HG03565 (cell line): ENCODE measurements at regions not wholly inside any gene's neighbourhood (a gene's known extent, or its start where the extent isn't known, plus 50 kb on each side); places are given as distances from the start of the nearest gene placed in this dataset.
"Not testable (repeated sequence)": the region's sequence is repeated elsewhere in the genome, so short reads cannot be mapped to it uniquely, and the experiment has no call there.

ENCODE experiments used
- ATAC-seq: cut with Tn5 transposase; IDR thresholded peaks from one replicate; pipeline ENCODE4 v1.9.1; 2021; ENCODE audit warnings: mild to moderate bottlenecking, moderate library complexity; ENCODE audit not compliant: unreplicated experiment

DNA sequence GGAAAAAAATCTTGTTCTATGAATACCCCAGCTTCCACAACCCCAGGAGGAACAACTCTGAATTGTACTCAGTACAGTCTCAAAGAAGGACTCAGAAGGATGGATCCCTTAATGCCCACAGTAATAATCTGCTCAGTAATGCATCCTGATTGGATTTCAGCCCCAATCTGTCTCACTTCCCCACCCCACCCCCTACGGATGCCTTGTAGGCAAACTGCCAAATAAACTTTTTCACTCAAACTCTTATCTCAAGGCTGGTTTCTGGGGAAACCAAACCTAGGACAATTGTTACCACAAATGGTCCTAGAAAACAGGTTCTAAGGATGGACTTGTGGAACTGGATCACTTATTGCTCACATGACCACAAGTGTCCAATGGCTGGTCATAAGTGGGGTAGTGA is 1021.8 kb upstream of the INTU start:
- no peak for ATAC-seq

- no peak for ATAC-seq
Observed at GRCh38 chr4:126611900-126612299, 1020.9 kb upstream of the INTU start.

DNA sequence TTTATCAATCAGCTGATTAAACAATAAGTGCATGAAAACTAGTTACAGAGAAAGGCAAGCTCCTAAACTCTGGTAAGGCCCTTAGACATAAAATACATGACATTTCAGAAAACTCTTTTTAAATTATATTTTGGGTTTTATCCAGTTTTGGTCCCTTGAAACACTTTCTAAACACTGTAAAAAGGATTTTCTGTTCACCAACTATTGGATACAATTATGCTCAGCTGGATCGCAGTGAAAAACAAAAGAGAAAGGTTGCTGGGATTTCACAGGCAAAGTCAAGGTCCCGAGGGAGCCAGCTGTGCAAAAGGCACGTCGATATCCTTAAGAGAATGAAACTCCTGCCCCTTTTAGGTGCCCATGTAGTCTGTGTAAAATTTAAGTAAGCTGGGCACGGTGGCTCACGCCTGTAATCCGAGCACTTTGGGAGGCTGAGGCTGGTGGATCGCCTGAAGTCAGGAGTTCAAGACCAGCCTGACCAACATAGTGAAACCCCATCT is 1018.4 kb upstream of the INTU start:
- no peak for ATAC-seq

GRCh38 chr4:126616795-126617194 is 1016.0 kb upstream of the INTU start:
- no peak for ATAC-seq

- no peak for ATAC-seq
Observed at GRCh38 chr4:126627255-126627654, 1005.5 kb upstream of the INTU start.

GRCh38 chr4:126628933-126629332 is 1003.8 kb upstream of the INTU start:
- ATAC-seq = no peak

DNA sequence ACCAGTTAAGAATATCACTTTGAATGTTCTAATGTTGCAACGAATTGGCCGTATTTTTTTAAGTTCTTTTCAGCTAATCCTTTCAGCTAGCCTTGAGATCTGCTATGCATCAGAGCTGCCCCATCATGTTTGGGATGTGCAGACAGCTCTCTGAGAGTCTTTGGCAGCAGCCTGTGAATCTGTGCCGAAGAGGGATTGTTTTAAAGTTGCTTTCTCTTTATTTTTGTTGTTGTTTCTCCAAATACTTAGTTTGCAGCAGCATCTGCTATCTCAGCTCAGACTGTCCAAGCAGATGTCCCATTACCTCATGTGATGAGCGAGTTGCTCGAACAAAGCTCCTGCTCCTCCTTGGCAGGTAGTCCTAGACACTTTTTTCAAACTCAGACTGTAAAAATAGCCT is 1002.5 kb upstream of the INTU start:
- ATAC-seq = no peak

DNA sequence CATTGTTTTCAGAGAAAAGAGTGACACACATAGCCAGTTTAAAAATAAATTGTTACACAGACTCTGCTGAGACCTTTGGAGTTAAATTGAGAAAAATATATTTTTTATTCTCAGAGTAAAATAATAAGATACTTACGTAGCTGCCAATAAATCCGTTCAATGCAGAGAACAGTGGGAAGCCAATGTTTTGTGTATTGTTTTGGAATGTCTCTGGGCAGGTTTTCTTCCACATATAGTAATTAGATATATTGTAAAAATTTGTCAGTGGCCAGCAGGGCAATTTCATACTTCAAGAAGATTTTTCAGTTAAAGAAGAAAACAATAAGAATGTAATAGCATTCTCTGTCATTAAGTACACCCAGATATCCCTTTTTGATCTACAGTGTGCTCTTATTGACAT is 999.5 kb upstream of the INTU start:
- no peak for ATAC-seq

DNA sequence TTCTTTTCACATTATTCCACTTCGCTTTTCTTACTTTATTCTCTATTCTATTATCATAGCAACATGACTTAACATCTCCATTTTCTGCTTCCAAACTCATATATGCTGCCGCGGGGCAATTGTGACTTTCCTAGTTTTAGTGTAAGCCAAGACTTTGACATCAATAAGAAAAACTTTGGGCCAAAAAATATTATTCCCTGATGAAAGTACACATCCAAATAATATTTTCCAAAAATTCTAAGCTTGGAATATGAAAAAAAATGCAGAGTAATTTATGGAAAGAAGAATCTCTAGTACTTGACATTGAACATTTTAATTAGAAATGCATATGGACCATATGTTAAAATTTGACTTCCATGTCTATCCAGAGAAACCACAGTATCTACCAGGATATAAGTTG is 995.1 kb upstream of the INTU start:
- ATAC-seq = no peak

- ATAC-seq = no peak
Observed at GRCh38 chr4:126647320-126647719, 985.4 kb upstream of the INTU start.

GRCh38 chr4:126647756-126648397 is 984.9 kb upstream of the INTU start:
- ATAC-seq = no peak

DNA sequence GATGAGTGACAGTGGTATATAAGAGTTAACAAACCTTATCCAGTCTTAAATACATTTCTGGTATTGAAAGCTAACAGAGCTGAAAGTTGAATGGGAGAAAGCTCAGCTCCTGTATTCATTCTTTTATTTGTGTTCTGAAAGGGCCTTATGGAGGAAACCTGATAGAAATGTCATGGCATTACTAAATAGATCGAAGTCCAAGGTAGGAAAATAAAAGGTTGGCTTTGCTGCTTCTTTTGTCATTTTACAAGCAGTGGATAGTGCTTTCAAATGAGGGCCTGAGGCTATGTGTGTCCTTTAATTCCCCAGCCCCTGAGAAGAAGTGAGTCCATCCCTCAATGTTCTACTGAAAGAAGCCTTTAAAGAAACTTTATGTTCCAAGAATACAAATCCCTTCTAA is 974.3 kb upstream of the INTU start:
- no peak for ATAC-seq

GRCh38 chr4:126661194-126661593 is 971.6 kb upstream of the INTU start:
- ATAC-seq = no peak

- no peak for ATAC-seq
Observed at GRCh38 chr4:126664839-126665238, 967.9 kb upstream of the INTU start.

DNA sequence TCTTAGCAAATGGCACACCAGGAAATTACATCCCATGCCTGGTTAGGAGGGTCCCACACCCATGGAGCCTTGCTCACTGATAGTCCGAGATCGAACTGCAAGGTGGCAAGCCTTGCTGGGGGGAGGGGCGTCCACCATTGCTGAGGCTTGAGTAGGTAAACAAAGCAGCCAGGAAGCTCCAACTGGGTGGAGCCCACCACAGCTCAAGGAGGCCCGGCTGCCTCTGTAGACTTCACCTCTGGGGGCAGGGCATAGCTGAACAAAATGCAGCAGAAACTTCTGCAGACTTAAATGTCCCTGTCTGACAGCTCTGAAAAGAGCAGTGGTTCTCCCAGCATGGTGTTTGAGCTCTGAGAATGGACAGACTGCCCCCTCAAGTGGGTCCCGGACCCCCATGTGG is 962.7 kb upstream of the INTU start:
- ATAC-seq = not testable (repeated sequence)

GRCh38 chr4:126678618-126679017 is 954.1 kb upstream of the INTU start:
- no peak for ATAC-seq

GRCh38 chr4:126679303-126679702 is 953.5 kb upstream of the INTU start:
- ATAC-seq = no peak

DNA sequence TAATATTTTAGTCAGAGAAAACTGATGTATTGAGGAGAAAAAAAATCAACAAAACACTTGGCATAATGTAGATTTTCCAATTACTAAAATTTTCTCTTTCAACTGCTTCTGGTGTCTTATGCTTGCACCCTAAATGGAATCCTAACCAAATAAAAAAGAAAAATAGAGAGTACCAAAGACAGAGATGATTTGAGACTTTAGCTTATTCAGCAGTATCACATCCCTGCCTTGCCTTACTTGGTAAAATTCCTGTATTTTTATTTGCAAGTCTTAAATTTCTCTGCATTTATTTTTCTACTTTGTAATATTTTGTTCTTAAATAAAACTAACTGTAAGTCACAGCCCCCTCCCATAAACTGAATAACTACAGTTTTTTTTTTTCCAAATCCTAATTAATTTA is 950.5 kb upstream of the INTU start:
- no peak for ATAC-seq

- no peak for ATAC-seq
Observed at GRCh38 chr4:126686491-126686890, 946.3 kb upstream of the INTU start.

- no peak for ATAC-seq
Observed at GRCh38 chr4:126687655-126688358, 945.0 kb upstream of the INTU start.

DNA sequence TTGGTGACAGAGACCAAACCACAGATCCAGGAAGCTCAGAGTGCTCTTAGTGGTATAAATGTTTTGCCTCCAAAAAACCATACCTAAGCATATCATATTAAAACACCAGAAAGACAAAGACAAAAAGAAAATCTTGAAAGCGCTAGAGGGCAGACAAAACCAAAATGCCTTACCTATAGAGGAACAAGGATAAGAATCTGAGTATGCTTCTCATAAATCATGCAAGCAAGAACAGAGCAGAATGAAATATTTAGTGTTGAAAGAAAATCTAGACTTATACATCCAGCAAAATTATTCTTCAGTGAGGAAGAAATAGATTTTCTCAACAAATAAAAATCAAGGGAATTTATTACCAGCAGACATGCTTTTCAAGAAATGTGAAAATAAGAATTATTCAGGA is 941.0 kb upstream of the INTU start:
- ATAC-seq = no peak

DNA sequence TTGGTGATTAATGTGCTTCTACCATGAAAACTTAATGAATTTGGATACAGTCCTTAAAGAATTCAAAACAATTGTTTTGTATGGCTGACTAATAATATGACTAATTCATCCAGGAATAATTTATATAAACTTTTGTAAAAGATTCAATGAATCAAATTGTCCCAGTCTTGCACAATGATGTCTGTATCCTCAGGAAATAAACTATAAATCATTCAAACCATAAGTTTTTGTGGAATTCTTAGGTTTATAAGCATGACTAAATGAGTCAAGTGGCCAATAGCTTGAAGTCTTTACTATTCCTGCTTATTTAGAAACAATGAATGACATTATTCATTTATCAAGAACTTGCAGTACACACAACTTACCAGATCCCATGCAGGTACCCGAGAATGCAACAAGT is 935.0 kb upstream of the INTU start:
- ATAC-seq = no peak

- no peak for ATAC-seq
Observed at GRCh38 chr4:126698224-126698623, 934.5 kb upstream of the INTU start.
